GM19372 (cell line): ENCODE measurements at regions not wholly inside any gene's neighbourhood (a gene's known extent, or its start where the extent isn't known, plus 50 kb on each side); places are given as distances from the start of the nearest gene placed in this dataset.

Experiments
- ATAC-seq: cut with Tn5 transposase; IDR thresholded peaks from one replicate; pipeline ENCODE4 v1.9.1; 2021; ENCODE audit warnings: mild to moderate bottlenecking, low read depth, moderate library complexity; ENCODE audit not compliant: unreplicated experiment

DNA sequence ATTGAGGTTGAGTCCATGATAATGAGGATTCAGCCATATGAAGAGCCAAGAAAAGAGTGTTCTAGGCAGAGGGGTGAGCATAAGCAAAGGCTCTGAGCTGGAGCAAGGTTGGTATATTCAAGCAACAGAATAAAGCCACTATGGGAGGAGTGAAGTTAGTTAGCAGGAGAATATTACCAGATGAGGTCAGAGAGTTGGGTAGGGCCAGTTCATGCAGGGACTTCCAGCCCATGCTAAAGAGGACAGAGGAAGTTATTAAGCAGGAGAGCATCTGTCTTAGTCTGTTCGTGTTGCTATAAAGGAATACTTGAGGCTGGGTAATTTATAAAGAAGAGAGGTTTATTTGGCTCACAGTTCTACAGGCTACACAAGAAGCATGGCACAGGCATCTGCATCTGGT is 57.1 kb upstream of the ATG10 start:
- no peak for ATAC-seq

DNA sequence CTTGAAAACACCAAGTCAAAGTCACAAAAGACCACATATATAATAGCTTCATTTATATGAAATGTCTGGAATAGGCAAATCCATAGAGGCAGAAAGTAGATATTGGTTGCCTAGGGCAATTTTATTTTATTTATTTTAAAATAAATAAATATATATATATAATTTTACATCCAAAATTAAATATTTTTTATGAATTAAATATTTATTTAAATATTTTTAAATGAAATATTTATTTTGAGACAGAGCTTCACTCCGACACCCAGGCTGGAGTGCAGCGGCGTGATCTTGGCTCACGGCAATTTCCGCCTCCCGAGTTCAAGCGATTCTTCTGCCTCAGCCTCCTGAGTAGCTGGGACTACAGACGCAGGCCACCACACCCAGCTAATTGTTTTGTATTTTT is 58.9 kb upstream of the ATG10 start:
- ATAC-seq: no peak

- peak; percentile 80 for ATAC-seq
These were observed 62.1 kb upstream of the ATG10 start for GRCh38 chr5:81909677-81910076.

DNA sequence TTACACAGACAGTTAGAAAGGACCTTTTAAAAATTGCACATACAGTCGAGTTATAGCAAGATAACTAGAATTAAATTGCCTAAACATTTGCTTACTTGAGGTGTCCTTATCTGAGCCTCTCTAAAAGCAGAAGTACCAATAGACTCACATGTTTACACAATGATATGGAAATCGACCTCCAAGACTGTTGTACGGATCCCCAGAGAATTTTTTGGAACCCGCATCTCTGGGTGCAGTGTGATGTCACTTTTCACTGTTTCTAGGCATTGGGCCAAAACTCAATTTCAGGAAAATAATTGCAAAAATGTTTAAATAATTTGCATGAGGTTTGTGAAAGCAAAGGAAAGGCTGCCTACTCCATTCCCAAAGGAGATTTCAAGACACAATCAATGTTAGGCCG is 63.1 kb upstream of the ATG10 start:
- no peak for ATAC-seq

DNA sequence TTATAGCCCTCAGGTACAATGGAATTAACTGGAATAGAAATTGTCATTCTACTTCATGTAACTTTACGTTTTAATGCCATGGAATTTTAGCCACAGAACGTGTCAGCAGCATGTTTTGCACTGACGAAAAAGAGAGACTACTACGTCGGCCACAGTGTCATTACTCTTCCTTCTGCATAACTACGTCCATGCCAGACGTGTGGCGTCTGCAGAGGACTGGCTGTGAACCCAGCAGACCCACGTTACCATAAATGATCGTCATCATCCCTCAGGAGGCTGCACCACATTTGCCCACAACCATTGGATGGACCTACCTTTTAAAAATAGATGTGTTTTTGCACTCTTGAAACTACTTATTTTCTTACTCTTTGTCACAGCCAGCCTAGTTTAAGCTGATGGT is 63.8 kb upstream of the ATG10 start:
- ATAC-seq: no peak

DNA sequence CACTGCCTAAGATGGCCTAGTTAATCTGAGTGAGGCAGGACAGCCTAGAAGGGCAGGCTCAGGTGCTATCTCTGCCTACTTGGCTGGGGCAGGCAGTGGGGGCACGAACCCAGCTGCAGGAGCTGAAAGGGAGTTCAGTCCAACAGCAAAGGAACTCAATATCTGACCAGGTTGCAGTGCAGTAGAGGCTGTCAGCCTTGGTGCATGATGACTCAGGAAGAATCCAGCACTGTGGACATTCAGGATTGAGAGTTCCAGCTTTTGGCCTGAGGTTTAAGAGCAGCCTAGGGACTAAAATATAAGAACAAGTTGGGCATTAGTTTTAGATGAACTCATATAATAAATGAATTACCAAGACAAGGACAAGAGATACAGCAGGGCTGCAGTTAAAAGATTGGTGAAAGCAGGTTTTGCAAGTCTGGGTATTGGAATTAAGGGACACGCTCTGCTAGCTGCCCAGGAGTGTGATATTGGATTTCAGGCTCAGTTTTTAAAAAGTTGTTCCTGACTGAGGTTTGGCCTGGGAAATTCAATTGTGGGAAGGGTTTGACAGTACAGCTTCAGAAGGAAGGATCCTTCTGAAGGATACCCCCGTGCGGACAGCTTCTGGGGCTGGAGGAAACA is 64.7 kb upstream of the ATG10 start:
- no peak for ATAC-seq

GRCh38 chr5:81906086-81906485 is 65.7 kb upstream of the ATG10 start:
- ATAC-seq: no peak

GRCh38 chr5:81904861-81905260 is 67.0 kb upstream of the ATG10 start:
- ATAC-seq: no peak

- no peak for ATAC-seq
These were observed 67.7 kb upstream of the ATG10 start for GRCh38 chr5:81904166-81904565.

GRCh38 chr5:81901586-81901985 is 70.2 kb upstream of the ATG10 start:
- ATAC-seq: no peak

GRCh38 chr5:81899123-81899522 is 72.7 kb upstream of the ATG10 start:
- ATAC-seq: no peak

- no peak for ATAC-seq
These were observed 73.4 kb upstream of the ATG10 start for GRCh38 chr5:81898403-81898802.

GRCh38 chr5:81896764-81897163 is 75.1 kb upstream of the ATG10 start:
- no peak for ATAC-seq

DNA sequence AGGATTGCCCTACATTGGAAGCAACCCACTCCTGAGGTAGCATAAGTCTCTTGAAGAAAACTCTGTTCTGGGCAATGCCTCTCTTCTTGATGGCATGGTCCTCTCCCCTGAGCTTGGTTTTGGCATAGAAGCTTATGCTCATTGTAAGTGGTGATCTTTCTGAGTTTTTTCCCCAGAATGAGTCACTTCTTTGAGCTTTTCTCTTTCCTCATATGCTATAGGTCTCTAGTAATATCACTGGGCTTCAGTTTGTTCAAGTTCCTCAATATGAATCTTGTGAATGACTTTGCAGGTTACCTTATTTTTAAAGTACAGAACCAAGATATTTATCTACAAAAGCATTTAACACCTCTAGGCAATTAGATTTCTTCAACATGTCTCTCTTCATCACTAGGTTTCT is 76.5 kb upstream of the ATG10 start:
- no peak for ATAC-seq

DNA sequence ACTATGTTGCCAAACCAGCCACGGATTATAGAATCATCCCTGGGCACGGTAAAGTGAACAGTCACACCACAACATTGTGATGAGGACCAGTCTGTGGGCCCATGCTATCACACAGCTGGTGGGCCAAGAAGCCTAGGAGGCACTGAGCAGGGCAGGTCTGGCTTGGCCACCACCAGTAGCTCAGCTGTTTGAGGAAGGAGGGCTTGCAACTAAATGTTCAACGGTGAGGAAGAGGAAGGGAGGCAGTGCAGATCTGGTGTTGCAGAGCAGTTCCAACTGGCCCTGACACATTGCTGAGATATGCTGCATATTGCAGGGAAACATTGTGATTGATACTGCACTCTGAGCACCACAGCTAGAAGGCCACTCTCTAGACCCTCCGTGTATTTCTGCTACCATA is 77.9 kb upstream of the ATG10 start:
- no peak for ATAC-seq

- ATAC-seq: no peak
These were observed 87.0 kb upstream of the ATG10 start for GRCh38 chr5:81884871-81885270.

- no peak for ATAC-seq
These were observed 88.5 kb upstream of the ATG10 start for GRCh38 chr5:81883371-81883770.

DNA sequence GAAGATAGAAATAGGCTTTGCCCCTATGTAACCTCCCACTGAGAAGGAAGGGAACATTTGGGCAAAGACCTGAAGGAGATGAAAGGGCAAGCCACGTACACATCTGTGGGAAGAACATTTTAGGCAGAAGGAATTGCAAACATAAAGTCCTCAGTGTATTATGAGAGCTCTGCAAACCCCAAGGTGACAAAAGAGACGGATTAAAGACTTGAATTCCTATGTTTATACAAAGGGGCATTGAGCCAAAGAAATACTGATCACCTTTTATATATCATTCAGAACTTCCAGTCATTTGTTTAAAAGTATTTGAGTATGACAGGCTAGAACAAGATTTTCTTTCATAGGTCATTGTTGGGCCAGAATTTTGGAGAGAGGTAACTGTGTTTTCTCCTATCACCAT is 90.2 kb upstream of the ATG10 start:
- no peak for ATAC-seq

- no peak for ATAC-seq
These were observed 91.9 kb upstream of the ATG10 start for GRCh38 chr5:81879936-81880335.

GRCh38 chr5:81878333-81878732 is 93.5 kb upstream of the ATG10 start:
- ATAC-seq: no peak

- no peak for ATAC-seq
These were observed 104.8 kb upstream of the ATG10 start for GRCh38 chr5:81866994-81867393.

GRCh38 chr5:81860778-81861177 is 109.9 kb upstream of the SSBP2 start:
- no peak for ATAC-seq

DNA sequence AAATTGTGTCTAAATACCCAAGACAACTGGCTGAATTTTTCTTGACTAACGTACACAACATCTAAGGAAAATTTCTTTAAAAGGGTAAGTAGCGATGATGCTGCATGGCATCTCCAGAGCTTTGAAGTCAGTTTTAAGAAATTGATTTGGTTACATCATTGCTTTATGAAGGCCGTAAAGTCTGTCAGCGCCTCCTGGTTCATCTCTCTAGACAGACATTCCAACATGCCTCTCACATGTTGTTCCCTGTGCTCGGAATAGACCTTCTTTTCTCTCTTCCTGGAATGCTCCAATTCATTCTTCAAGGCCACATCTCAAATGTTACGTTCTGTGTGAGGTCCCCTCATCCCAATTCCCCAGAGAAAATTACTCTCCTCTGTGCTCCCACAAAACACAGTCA is 108.7 kb upstream of the SSBP2 start:
- ATAC-seq: no peak
